WTC11 (cell line): ENCODE measurements at regions not wholly inside any gene's neighbourhood (a gene's known extent, or its start where the extent isn't known, plus 50 kb on each side); places are given as distances from the start of the nearest gene placed in this dataset.

Experiments
- CREB1 ChIP-seq: sonication (generic); formaldehyde crosslinking; IDR thresholded peaks from 2 replicates; pipeline ENCODE4 v1.8.0; 2023; ENCODE audit warnings: mild to moderate bottlenecking, missing genetic modification reagents
- ELF4 ChIP-seq: sonication (generic); formaldehyde crosslinking; IDR thresholded peaks from 2 replicates; pipeline ENCODE4 v1.8.1; 2022; ENCODE audit warnings: low read depth, mild to moderate bottlenecking, moderate library complexity, missing genetic modification reagents
- ETV6 ChIP-seq: sonication (generic); formaldehyde crosslinking; IDR thresholded peaks from 2 replicates; pipeline ENCODE4 v1.8.1; 2022; ENCODE audit warnings: mild to moderate bottlenecking, missing genetic modification reagents
- JUN ChIP-seq: sonication (generic); formaldehyde crosslinking; IDR thresholded peaks from 2 replicates; pipeline ENCODE4 v1.8.0; 2023; ENCODE audit warnings: mild to moderate bottlenecking, missing genetic modification reagents
- NFYB ChIP-seq: sonication (generic); formaldehyde crosslinking; conservative IDR thresholded peaks from 2 replicates; pipeline ENCODE4 v1.8.0; 2022; ENCODE audit warnings: low read depth, missing genetic modification reagents
- ZBTB21 ChIP-seq: sonication (generic); formaldehyde crosslinking; IDR thresholded peaks from 2 replicates; pipeline ENCODE4 v1.8.1; 2023; ENCODE audit warnings: mild to moderate bottlenecking, missing genetic modification reagents, borderline replicate concordance
- TF ChIP-seq, protein P1 (sequence below): fragments of 200-600 bp; IDR thresholded peaks from 2 replicates; pipeline ENCODE4 v1.8.0; 2022; ENCODE audit warnings: antibody characterized with exemption
- TF ChIP-seq, protein P2 (sequence below): sonication (generic); formaldehyde crosslinking; IDR thresholded peaks from 2 replicates; pipeline ENCODE4 v1.8.0; 2023; ENCODE audit warnings: missing genetic modification reagents, mild to moderate bottlenecking, borderline replicate concordance
- TF ChIP-seq, protein P3 (sequence below): sonication (generic); formaldehyde crosslinking; IDR thresholded peaks from 2 replicates; pipeline ENCODE4 v1.8.1; 2023; ENCODE audit warnings: mild to moderate bottlenecking, missing genetic modification reagents, moderate library complexity

DNA sequence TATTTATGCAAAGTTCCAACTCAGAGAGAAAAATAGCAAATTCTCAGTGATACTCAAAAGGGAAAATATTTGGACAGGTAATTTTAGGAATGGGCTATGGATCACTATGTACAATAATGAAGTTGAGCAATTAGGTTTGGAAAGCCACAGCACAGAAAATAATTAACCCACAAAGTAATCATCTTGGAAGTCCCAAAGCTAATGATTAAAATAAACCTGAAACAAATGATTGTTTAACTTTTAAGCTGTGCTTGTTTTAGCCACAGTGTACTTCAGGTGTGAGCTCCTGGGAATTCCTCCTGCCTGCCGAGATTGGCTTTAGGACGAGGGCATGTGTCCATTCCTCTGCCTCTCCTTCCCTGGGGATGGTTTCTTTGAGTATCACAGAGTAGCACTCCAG is 403.9 kb downstream of the ZSWIM6 start:
- TF ChIP-seq, protein P1, sequence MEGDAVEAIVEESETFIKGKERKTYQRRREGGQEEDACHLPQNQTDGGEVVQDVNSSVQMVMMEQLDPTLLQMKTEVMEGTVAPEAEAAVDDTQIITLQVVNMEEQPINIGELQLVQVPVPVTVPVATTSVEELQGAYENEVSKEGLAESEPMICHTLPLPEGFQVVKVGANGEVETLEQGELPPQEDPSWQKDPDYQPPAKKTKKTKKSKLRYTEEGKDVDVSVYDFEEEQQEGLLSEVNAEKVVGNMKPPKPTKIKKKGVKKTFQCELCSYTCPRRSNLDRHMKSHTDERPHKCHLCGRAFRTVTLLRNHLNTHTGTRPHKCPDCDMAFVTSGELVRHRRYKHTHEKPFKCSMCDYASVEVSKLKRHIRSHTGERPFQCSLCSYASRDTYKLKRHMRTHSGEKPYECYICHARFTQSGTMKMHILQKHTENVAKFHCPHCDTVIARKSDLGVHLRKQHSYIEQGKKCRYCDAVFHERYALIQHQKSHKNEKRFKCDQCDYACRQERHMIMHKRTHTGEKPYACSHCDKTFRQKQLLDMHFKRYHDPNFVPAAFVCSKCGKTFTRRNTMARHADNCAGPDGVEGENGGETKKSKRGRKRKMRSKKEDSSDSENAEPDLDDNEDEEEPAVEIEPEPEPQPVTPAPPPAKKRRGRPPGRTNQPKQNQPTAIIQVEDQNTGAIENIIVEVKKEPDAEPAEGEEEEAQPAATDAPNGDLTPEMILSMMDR: no peak
- TF ChIP-seq, protein P2, sequence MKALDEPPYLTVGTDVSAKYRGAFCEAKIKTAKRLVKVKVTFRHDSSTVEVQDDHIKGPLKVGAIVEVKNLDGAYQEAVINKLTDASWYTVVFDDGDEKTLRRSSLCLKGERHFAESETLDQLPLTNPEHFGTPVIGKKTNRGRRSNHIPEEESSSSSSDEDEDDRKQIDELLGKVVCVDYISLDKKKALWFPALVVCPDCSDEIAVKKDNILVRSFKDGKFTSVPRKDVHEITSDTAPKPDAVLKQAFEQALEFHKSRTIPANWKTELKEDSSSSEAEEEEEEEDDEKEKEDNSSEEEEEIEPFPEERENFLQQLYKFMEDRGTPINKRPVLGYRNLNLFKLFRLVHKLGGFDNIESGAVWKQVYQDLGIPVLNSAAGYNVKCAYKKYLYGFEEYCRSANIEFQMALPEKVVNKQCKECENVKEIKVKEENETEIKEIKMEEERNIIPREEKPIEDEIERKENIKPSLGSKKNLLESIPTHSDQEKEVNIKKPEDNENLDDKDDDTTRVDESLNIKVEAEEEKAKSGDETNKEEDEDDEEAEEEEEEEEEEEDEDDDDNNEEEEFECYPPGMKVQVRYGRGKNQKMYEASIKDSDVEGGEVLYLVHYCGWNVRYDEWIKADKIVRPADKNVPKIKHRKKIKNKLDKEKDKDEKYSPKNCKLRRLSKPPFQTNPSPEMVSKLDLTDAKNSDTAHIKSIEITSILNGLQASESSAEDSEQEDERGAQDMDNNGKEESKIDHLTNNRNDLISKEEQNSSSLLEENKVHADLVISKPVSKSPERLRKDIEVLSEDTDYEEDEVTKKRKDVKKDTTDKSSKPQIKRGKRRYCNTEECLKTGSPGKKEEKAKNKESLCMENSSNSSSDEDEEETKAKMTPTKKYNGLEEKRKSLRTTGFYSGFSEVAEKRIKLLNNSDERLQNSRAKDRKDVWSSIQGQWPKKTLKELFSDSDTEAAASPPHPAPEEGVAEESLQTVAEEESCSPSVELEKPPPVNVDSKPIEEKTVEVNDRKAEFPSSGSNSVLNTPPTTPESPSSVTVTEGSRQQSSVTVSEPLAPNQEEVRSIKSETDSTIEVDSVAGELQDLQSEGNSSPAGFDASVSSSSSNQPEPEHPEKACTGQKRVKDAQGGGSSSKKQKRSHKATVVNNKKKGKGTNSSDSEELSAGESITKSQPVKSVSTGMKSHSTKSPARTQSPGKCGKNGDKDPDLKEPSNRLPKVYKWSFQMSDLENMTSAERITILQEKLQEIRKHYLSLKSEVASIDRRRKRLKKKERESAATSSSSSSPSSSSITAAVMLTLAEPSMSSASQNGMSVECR (CRISPR knock-in tag): no peak
- TF ChIP-seq CREB1 (no peak), NFYB (CRISPR knock-in tag) (no peak), ZBTB21 (no peak), ELF4 (no peak), JUN (CRISPR knock-in tag) (no peak), ETV6 (CRISPR knock-in tag) (no peak)
- TF ChIP-seq, protein P3, sequence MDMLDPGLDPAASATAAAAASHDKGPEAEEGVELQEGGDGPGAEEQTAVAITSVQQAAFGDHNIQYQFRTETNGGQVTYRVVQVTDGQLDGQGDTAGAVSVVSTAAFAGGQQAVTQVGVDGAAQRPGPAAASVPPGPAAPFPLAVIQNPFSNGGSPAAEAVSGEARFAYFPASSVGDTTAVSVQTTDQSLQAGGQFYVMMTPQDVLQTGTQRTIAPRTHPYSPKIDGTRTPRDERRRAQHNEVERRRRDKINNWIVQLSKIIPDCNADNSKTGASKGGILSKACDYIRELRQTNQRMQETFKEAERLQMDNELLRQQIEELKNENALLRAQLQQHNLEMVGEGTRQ (CRISPR knock-in tag): no peak
